Neural progenitor cell (in vitro differentiated cells): ENCODE measurements at regions not wholly inside any gene's neighbourhood (a gene's known extent, or its start where the extent isn't known, plus 50 kb on each side); places are given as distances from the start of the nearest gene placed in this dataset.

Source experiments
- DNase-seq: peaks from one replicate; pipeline ENCODE4 v3.0.0-alpha.2; 2016; ENCODE audit warnings: low spot score
- H2AFZ ChIP-seq: fragments of 200-600 bp; sonication (generic); replicated peaks from 2 replicates; pipeline ENCODE4 v1.6.1; 2016; ENCODE audit warnings: antibody characterized with exemption
- H3F3A ChIP-seq: fragments of 200-600 bp; sonication (generic); 2 replicates; pipeline ENCODE4 v1.6.1; 2016; ENCODE audit warnings: antibody characterized with exemption, low read depth
- H3K27ac ChIP-seq: fragments of 200-600 bp; sonication (generic); 2 replicates; pipeline ENCODE4 v1.5.1; 2016; ENCODE audit warnings: mild to moderate bottlenecking
- H3K27me3 ChIP-seq: fragments of 200-600 bp; sonication (generic); 2 replicates; pipeline ENCODE4 v1.6.1; 2016; ENCODE audit warnings: mild to moderate bottlenecking, moderate library complexity
- H3K36me3 ChIP-seq: fragments of 200-600 bp; sonication (generic); 2 replicates; pipeline ENCODE4 v1.5.1; 2016
- H3K4me1 ChIP-seq: fragments of 200-600 bp; sonication (generic); 2 replicates; pipeline ENCODE4 v1.6.1; 2016; ENCODE audit warnings: mixed run types
- H3K4me2 ChIP-seq: fragments of 200-600 bp; sonication (generic); 2 replicates; pipeline ENCODE4 v1.6.1; 2016
- H3K4me3 ChIP-seq: fragments of 200-600 bp; sonication (generic); 2 replicates; pipeline ENCODE4 v1.5.1; 2016
- H3K79me2 ChIP-seq: fragments of 200-600 bp; sonication (generic); 2 replicates; pipeline ENCODE4 v1.6.1; 2016; ENCODE audit warnings: low read depth
- H3K9ac ChIP-seq: fragments of 200-600 bp; sonication (generic); 2 replicates; pipeline ENCODE4 v1.6.1; 2016
- H3K9me3 ChIP-seq: fragments of 200-600 bp; sonication (generic); 2 replicates; pipeline ENCODE4 v1.5.1; 2016; ENCODE audit warnings: low read depth
- H4K20me1 ChIP-seq: fragments of 200-600 bp; sonication (generic); 2 replicates; pipeline ENCODE4 v1.6.1; 2016; ENCODE audit warnings: low read depth
- H3K27ac Mint-ChIP-seq: 3 replicates; pipeline ENCODE4 v1.8.0; 2021; ENCODE audit warnings: mixed read lengths
- H3K27me3 Mint-ChIP-seq: 2 replicates; pipeline ENCODE4 v1.8.0; 2022; ENCODE audit warnings: low read depth, mild to moderate bottlenecking, inconsistent platforms, moderate library complexity, mixed read lengths; ENCODE audit not compliant: insufficient read depth
- H3K36me3 Mint-ChIP-seq: 3 replicates; pipeline ENCODE4 v1.8.0; 2021; ENCODE audit warnings: mixed read lengths
- H3K4me1 Mint-ChIP-seq: 3 replicates; pipeline ENCODE4 v1.8.0; 2021; ENCODE audit warnings: mixed read lengths
- H3K4me3 Mint-ChIP-seq: 3 replicates; pipeline ENCODE4 v1.8.0; 2021; ENCODE audit warnings: mild to moderate bottlenecking, moderate library complexity, mixed read lengths
- H3K9me3 Mint-ChIP-seq: 3 replicates; pipeline ENCODE4 v1.8.0; 2020; ENCODE audit warnings: mixed read lengths
- EZH2 ChIP-seq: fragments of 200-600 bp; sonication (generic); IDR thresholded peaks from 2 replicates; pipeline ENCODE4 v1.6.1; 2017; ENCODE audit warnings: antibody characterized with exemption, mild to moderate bottlenecking, moderate library complexity
- EZH2phosphoT487 ChIP-seq: fragments of 200-600 bp; sonication (generic); IDR thresholded peaks from 2 replicates; pipeline ENCODE4 v1.6.1; 2017; ENCODE audit warnings: antibody characterized with exemption
- TF ChIP-seq, protein P1 (sequence below): fragments of 200-600 bp; sonication (generic); IDR thresholded peaks from 2 replicates; pipeline ENCODE4 v1.5.1; 2017; ENCODE audit warnings: antibody characterized with exemption, mild to moderate bottlenecking

DNA sequence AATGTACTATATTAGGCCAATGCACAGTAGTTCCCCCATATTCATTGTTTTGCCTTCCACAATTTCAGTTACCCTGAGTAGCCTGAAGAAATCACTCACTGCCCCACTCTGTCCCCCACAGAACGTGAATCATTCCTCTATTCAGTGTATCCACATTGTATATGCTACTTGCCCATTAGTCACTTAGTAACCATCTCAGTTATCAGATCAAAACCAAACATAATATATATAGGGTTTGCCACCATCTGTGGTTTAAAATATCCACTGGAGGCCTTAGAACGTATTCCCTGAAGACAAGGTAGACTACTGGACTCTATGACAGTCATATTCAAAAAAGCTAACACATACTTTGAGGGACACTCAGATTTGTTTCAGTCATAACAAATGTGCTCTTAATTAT, 465.7 kb upstream of the RGMB start:
- Histone ChIP-seq H3K27ac (no peak overlapping the region), H3F3A (peaks cover 6% of the 10 kb centered on the region), H3K36me3 (no peaks in the 10 kb centered on the region), H3K4me3 (no peak overlapping the region), H2AFZ (no peak overlapping the region), H3K27me3 (no peaks in the 10 kb centered on the region), H4K20me1 (no peaks in the 10 kb centered on the region), H3K9ac (no peak overlapping the region), H3K79me2 (no peaks in the 10 kb centered on the region), H3K9me3 (no peaks in the 10 kb centered on the region), H3K4me2 (no peak overlapping the region), H3K4me1 (peaks cover 10% of the 10 kb centered on the region)
- TF ChIP-seq, protein P1, sequence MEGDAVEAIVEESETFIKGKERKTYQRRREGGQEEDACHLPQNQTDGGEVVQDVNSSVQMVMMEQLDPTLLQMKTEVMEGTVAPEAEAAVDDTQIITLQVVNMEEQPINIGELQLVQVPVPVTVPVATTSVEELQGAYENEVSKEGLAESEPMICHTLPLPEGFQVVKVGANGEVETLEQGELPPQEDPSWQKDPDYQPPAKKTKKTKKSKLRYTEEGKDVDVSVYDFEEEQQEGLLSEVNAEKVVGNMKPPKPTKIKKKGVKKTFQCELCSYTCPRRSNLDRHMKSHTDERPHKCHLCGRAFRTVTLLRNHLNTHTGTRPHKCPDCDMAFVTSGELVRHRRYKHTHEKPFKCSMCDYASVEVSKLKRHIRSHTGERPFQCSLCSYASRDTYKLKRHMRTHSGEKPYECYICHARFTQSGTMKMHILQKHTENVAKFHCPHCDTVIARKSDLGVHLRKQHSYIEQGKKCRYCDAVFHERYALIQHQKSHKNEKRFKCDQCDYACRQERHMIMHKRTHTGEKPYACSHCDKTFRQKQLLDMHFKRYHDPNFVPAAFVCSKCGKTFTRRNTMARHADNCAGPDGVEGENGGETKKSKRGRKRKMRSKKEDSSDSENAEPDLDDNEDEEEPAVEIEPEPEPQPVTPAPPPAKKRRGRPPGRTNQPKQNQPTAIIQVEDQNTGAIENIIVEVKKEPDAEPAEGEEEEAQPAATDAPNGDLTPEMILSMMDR, result no peak
- TF ChIP-seq EZH2phosphoT487, result no peak
- no peak for TF ChIP-seq EZH2
- Mint-ChIP-seq H3K9me3 (no peaks in the 10 kb centered on the region), H3K27me3 (no peaks in the 10 kb centered on the region), H3K27ac (no peak overlapping the region), H3K4me3 (no peak overlapping the region), H3K36me3 (no peaks in the 10 kb centered on the region), H3K4me1 (peaks cover 12% of the 10 kb centered on the region)
- DNase-seq, result no peak

DNA sequence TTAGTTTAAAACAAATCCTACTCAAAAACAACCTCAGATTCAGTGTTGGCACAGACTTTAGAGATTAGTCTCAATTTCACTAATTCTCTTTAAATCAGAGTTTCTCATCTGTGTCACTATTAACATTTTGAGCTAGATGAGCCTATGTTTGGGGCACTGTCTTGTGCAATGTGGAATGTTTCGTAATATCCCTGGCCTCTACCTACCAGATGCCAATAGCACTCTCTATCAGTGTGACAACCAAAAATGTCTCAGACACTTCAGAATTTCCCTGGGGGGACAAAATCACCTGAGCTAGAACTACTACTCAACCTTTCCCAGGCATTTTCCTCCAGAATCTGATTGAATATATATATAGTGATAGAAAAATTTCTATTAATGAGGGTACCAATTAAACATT, 465.2 kb upstream of the RGMB start:
- H3K4me3 Mint-ChIP-seq, result no peak overlapping the region
- DNase-seq, result no peak
- H3K9me3 Mint-ChIP-seq, result no peaks in the 10 kb centered on the region
- H3K79me2 ChIP-seq, result no peaks in the 10 kb centered on the region
- no peak overlapping the region for H3K4me3 ChIP-seq
- no peak overlapping the region for H3K4me2 ChIP-seq
- no peaks in the 10 kb centered on the region for H3K36me3 ChIP-seq
- no peak overlapping the region for H3K9ac ChIP-seq
- H3K27me3 ChIP-seq, result no peaks in the 10 kb centered on the region
- H3K9me3 ChIP-seq, result no peaks in the 10 kb centered on the region
- H3K4me1 ChIP-seq, result peaks cover 10% of the 10 kb centered on the region
- H3K4me1 Mint-ChIP-seq, result peaks cover 12% of the 10 kb centered on the region
- H3K27ac ChIP-seq, result no peak overlapping the region
- H4K20me1 ChIP-seq, result no peaks in the 10 kb centered on the region
- no peaks in the 10 kb centered on the region for H3K36me3 Mint-ChIP-seq
- H2AFZ ChIP-seq, result no peak overlapping the region
- no peak for TF ChIP-seq EZH2
- TF ChIP-seq EZH2phosphoT487, result no peak
- TF ChIP-seq, protein P1, result no peak
- H3K27me3 Mint-ChIP-seq, result no peaks in the 10 kb centered on the region
- H3K27ac Mint-ChIP-seq, result no peak overlapping the region
- peaks cover 6% of the 10 kb centered on the region for H3F3A ChIP-seq

DNA sequence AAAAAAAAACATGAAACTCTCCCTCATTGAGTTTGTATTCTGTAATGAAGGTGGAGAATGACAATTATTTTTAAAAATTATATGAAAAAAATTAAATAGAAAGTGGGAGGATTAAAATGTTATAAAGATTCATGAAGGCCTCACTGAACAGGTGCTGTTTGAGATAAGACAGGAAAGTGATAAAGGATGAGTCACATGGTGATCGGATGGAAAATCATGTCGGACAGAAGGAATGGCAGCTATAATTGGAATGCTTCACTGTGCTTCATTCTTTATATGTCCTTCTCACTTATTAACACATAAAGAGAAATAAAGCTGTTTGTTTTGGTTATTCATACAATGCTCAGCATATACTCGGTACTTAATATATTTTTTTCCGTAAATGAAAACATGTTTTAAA, 464.5 kb upstream of the RGMB start:
- Histone ChIP-seq H3K79me2 (no peaks in the 10 kb centered on the region), H3K4me3 (no peak overlapping the region), H3F3A (peaks cover 6% of the 10 kb centered on the region), H3K27ac (no peak overlapping the region), H2AFZ (no peak overlapping the region), H3K4me1 (peaks cover 10% of the 10 kb centered on the region), H3K9ac (no peak overlapping the region), H4K20me1 (no peaks in the 10 kb centered on the region), H3K4me2 (no peak overlapping the region), H3K36me3 (no peaks in the 10 kb centered on the region), H3K27me3 (no peaks in the 10 kb centered on the region), H3K9me3 (no peaks in the 10 kb centered on the region)
- Mint-ChIP-seq H3K27ac (no peak overlapping the region), H3K4me3 (no peak overlapping the region), H3K9me3 (no peaks in the 10 kb centered on the region), H3K36me3 (no peaks in the 10 kb centered on the region), H3K4me1 (peaks cover 12% of the 10 kb centered on the region), H3K27me3 (no peaks in the 10 kb centered on the region)
- no peak for TF ChIP-seq EZH2
- DNase-seq, result no peak

DNA sequence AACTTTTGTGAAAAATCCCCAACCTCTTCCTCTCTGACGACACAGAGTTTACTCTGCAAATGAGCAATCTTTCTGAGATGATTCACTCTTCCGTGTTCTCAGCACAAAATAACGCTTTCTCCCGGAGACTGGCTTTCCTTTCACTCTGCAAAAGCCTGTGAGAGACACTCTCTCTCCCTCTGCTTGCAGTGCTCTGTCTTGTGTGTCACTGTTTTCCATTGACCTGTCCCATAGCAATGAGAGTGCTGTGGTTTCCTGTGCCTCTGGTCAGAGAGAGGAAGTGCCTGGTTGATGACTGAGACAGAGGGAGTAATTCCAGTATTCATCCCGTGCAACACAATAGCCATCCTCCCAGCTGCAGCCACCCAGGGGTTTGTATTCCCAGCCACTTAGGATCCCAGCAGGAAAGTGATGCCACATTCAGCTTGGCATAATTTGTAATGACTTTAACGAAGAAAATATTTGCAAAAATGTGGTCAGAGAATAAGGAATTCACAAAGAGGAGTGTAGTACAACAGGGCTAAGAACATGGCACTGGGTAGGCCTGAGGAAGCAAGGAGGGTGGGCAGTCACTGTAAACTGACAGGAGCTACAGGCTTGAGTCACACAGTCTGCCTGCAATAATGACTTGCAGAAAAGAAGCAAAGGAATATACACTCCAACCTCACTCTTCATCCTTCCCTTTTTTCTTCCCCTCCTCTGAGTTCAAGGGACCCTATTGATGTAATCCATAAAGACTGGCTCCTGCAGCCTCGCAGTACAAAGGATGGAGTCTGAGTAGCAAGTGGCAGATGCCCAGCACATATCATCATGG, 463.5 kb upstream of the RGMB start:
- peaks cover 10% of the 10 kb centered on the region for H3K4me1 ChIP-seq
- no peak overlapping the region for H3K4me3 ChIP-seq
- H3F3A ChIP-seq, result peaks cover 6% of the 10 kb centered on the region
- no peaks in the 10 kb centered on the region for H4K20me1 ChIP-seq
- no peaks in the 10 kb centered on the region for H3K27me3 ChIP-seq
- H3K4me1 Mint-ChIP-seq, result peaks cover 12% of the 10 kb centered on the region
- H3K4me2 ChIP-seq, result peak overlapping the region; percentile 8
- H3K9me3 Mint-ChIP-seq, result no peaks in the 10 kb centered on the region
- H3K36me3 ChIP-seq, result no peaks in the 10 kb centered on the region
- no peaks in the 10 kb centered on the region for H3K27me3 Mint-ChIP-seq
- no peak overlapping the region for H3K27ac ChIP-seq
- H3K9ac ChIP-seq, result no peak overlapping the region
- TF ChIP-seq, protein P1, result no peak
- TF ChIP-seq EZH2, result no peak
- TF ChIP-seq EZH2phosphoT487, result no peak
- H3K27ac Mint-ChIP-seq, result peak overlapping the region; percentile 0
- peak overlapping the region; percentile 92 for H2AFZ ChIP-seq
- H3K9me3 ChIP-seq, result no peaks in the 10 kb centered on the region
- H3K4me3 Mint-ChIP-seq, result no peak overlapping the region
- H3K36me3 Mint-ChIP-seq, result no peaks in the 10 kb centered on the region
- peak; percentile 54 for DNase-seq
- H3K79me2 ChIP-seq, result no peaks in the 10 kb centered on the region
